Psoas muscle (tissue), 7 donors: ENCODE measurements at regions not wholly inside any gene's neighbourhood (a gene's known extent, or its start where the extent isn't known, plus 50 kb on each side); places are given as distances from the start of the nearest gene placed in this dataset.

ENCODE experiments used
- ATAC-seq, 4 donors: fragments of 200-7000 bp; cut with Tn5 transposase; one replicate each; pipeline ENCODE4 v1.9.1; 2020; ENCODE audit warnings: moderate library complexity in 3 of 4, mild to moderate bottlenecking in 2 of 4
- DNase-seq, 2 donors: peaks; one replicate each; pipeline ENCODE4 v3.0.0-alpha.2; 2020
- H3K27ac ChIP-seq: fragments of 200-600 bp; one replicate; pipeline ENCODE4 v1.8.0; 2022
- H3K27me3 ChIP-seq, 3 donors: fragments of 200-600 bp in 1 of 3; one replicate each; pipeline versions ENCODE4 v1.6.1 to v1.8.0; 2013 to 2022; ENCODE audit warnings: low read length in 2 of 3, mild to moderate bottlenecking in 2 of 3, moderate library complexity in 1 of 3; ENCODE audit not compliant: insufficient read depth in 3 of 3
- H3K36me3 ChIP-seq, 2 donors: fragments of 200-600 bp in 1 of 2; one replicate each; pipeline versions ENCODE4 v1.6.1 to v1.8.0; 2013 to 2022; ENCODE audit warnings: low read depth in 1 of 2, mild to moderate bottlenecking in 1 of 2, moderate library complexity in 1 of 2; ENCODE audit not compliant: insufficient read depth in 1 of 2
- H3K4me1 ChIP-seq: fragments of 200-600 bp; one replicate; pipeline ENCODE4 v1.8.0; 2022
- H3K4me3 ChIP-seq: fragments of 200-600 bp; one replicate; pipeline ENCODE4 v1.8.0; 2022; ENCODE audit warnings: mild to moderate bottlenecking
- H3K9me3 ChIP-seq: fragments of 200-600 bp; one replicate; pipeline ENCODE4 v1.8.0; 2022
- CTCF ChIP-seq: fragments of 200-600 bp; IDR thresholded peaks from one replicate; pipeline ENCODE4 v1.8.0; 2022; ENCODE audit warnings: antibody characterized with exemption
- WGBS, 3 donors: extraction: QIAGEN DNeasy Blood & Tissue Kit; methylation state at CpG; one replicate each; pipeline versions ENCODE4 v1.1.6 to v1.1.7; 2013; 5-methylcytosine and 5-hydroxymethylcytosine counted together
- intact Hi-C, 2 donors: fragments of 100-400 bp; cut with DNase I; formaldehyde crosslinking; loops; one replicate each; pipeline versions ENCODE4 v1.11.0 to v1.14.2; 2022
- donor health status: healthy with polysubstance abuse.
- donor health status: DM: no; HTN: no; CAD: no; lungs with moderate emphysema.
- donor health status: Bipolar disorder and iron deficiency.
- donor health status: healthy.
- donor health status: DM: yes; HTN: yes; CAD: no.
- donor health status: DM: no; HTN: no; CAD: no.
- donor health status: DM: yes; HTN: yes; CAD: no.

- no peak for DNase-seq
- no peak overlapping the region for H3K27ac ChIP-seq
- WGBS, 3 donors: 70 to 76% (median 75%) methylated on average over 5 of the region's 5 CpGs
- H3K4me1 ChIP-seq: no peaks in the 10 kb centered on the region
- TF ChIP-seq CTCF: no peak
- H3K9me3 ChIP-seq: no peaks in the 10 kb centered on the region
- H3K36me3 ChIP-seq: no peaks in the 10 kb centered on the region
- peaks cover 5 to 44% (median 15%) of the 10 kb centered on the region in 3 donors for H3K27me3 ChIP-seq
- intact Hi-C loops: no loop called here
- H3K4me3 ChIP-seq: no peak overlapping the region
- ATAC-seq: no peak
Measured at GRCh38 chr12:111038941-111039340, 118.6 kb upstream of the MYL2 start.

- H3K9me3 ChIP-seq: no peaks in the 10 kb centered on the region
- peaks cover 5 to 50% (median 19%) of the 10 kb centered on the region in 3 donors for H3K27me3 ChIP-seq
- ATAC-seq (no peak), DNase-seq (no peak)
- no peak overlapping the region for H3K27ac ChIP-seq
- no peak overlapping the region for H3K4me3 ChIP-seq
- no peaks in the 10 kb centered on the region for H3K36me3 ChIP-seq
- H3K4me1 ChIP-seq: peaks cover 3% of the 10 kb centered on the region
- no peak for TF ChIP-seq CTCF
- intact Hi-C loops: no loop called here
- WGBS, 3 donors: 63 to 69% (median 65%) methylated on average over 6 of the region's 6 CpGs
Measured at GRCh38 chr12:111038077-111038476, 117.7 kb upstream of the MYL2 start.

GRCh38 chr12:111037047-111037446 lies 116.7 kb upstream of the MYL2 start:
- H3K27me3 ChIP-seq: peaks cover 5 to 60% (median 23%) of the 10 kb centered on the region in 3 donors
- H3K9me3 ChIP-seq: no peaks in the 10 kb centered on the region
- intact Hi-C loops: no loop called here
- ATAC-seq (no peak), DNase-seq (no peak)
- H3K36me3 ChIP-seq: no peaks in the 10 kb centered on the region
- no peak for TF ChIP-seq CTCF
- WGBS, 3 donors: 36 to 47% (median 38%) methylated on average over 23 of the region's 23 CpGs
- H3K4me1 ChIP-seq: peaks cover 3% of the 10 kb centered on the region
- H3K27ac ChIP-seq: no peak overlapping the region
- no peak overlapping the region for H3K4me3 ChIP-seq

DNA sequence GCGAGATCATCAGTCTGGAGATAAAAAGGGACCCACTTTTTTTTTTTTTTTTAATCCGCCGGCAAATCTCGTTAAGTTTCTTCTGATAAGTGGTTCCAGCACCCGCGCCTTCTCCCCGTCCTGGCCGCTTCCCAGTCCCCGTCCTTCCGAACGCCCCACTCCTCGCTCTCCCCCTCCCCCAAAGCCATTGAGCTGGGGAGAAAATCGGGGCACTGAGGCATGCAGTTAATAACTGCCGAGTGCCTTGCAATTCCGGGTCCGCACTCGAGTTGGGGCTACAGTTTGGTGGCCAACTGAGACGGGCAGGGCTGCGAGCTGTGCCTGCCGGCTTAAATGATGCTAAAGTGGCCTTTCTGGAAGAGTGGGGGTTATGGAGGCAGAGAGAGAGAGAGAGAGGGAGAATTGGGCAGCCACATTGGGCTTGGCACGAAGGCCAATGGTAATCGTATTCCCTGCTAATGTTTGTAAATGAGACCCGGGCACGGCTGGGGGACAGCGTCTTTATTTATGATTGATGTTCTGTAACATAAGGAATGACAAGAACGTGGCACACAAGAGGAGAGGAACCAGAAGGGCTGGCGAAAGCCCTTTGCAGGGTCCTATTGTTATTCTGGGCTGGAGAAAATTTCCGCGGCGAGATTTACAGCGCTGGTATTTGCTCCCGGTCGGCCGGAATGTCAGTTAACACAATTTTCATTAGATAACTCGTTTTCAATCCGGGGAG lies 115.4 kb upstream of the MYL2 start:
- intact Hi-C loops: no loop called here
- 1 to 2% (median 2%) methylated on average over 33 to 36 of the region's 36 CpGs for WGBS, 3 donors
- Histone ChIP-seq H3K4me1 (peaks cover 3% of the 10 kb centered on the region), H3K27me3 (peaks cover 5 to 73% (median 25%) of the 10 kb centered on the region in 3 donors), H3K36me3 (no peaks in the 10 kb centered on the region), H3K27ac (no peak overlapping the region), H3K4me3 (no peak overlapping the region), H3K9me3 (no peaks in the 10 kb centered on the region)
- ATAC-seq (no peak), DNase-seq (no peak)
- TF ChIP-seq CTCF: no peak
